ENCODE measurements at regions not wholly inside any gene's neighbourhood (a gene's known extent, or its start where the extent isn't known, plus 50 kb on each side); places are given as distances from the start of the nearest gene placed in this dataset.

DNA sequence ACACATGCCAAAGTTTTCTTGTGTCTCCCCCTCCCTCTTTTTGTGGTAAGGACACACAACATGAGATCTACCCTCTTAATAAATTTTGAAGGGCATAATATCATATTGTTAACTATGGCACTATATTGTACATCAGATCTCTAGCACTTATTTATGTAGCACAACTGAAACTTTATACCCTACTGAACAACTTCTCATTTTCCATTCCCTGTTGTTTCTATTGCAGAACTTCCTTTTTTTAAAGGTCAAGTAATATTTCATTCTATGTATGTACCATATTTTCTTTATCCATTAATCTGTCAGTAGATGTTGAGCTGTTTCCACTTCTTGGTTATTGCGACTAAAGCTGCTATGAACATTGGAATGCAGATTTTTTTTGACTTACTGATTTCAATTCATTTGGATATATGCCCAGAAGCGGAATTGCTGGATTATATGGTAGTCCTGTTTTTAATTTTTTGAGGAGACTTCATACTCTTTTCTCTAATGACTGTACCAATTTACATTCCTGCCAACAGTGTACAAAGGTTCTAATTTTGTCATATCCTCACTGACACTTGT is 305.3 kb downstream of the PRR16 start:
- in situ Hi-C loops (cut with MboI) = no loop called here
- ATAC-seq = no peak
- H3K9me1 ChIP-seq (ENCODE audit: control insufficient read depth, insufficient read depth, low read length) = no peaks in the 10 kb centered on the region
- H3K9me3 ChIP-seq (replicated peaks; ENCODE audit: control insufficient read depth, insufficient read depth, low read depth, low read length) = no peaks in the 10 kb centered on the region; the same call in 1 of the 2 replicates
- H3K4me3 ChIP-seq = no peak overlapping the region
- WGBS (ENCODE audit: insufficient coverage, low coverage, missing lambda C conversion rate) = 8% methylated on average over 2 of the region's 2 CpGs
- H3K27ac ChIP-seq (ENCODE audit: extremely low read depth, low read depth, low read length) = no peak overlapping the region
- H2AFZ ChIP-seq (ENCODE audit: low read depth, low read length) = no peak overlapping the region
- intact Hi-C loops (cut with micrococcal nuclease) = no loop called here
- TF ChIP-seq SMARCA5 (IDR thresholded peaks at IDR 0.05) = no peak
- TF ChIP-seq BRD9 (IDR thresholded peaks at IDR 0.05; ENCODE audit: low read depth, partially characterized antibody) = no peak
- no peak for TF ChIP-seq ZNF583 (CRISPR knock-in tag; IDR thresholded peaks at IDR 0.05)
- TF ChIP-seq RNF2 (IDR thresholded peaks at IDR 0.05) = no peak
- no peak for TF ChIP-seq OTX1 (CRISPR knock-in tag; IDR thresholded peaks at IDR 0.05)
- H4K20me1 ChIP-seq (replicated peaks; ENCODE audit: control insufficient read depth, insufficient read depth, low read length) = no peaks in the 10 kb centered on the region
- POLR2A ChIA-PET = no interaction called here
- no TSS peak for BruUV-seq (replicated peaks)
- H3K4me1 ChIP-seq (replicated peaks in 1 of 2; ENCODE audit: control insufficient read depth in 2 of 2, insufficient read depth in 2 of 2, low read length in 2 of 2) = no peaks in the 10 kb centered on the region
- H3K4me2 ChIP-seq (ENCODE audit: insufficient read depth, low read length) = no peak overlapping the region
- H3K27me3 ChIP-seq (ENCODE audit: control insufficient read depth in 2 of 2, insufficient read depth in 2 of 2, low read length in 2 of 2) = no peaks in the 10 kb centered on the region
- DNase-seq (ENCODE audit: extremely low read depth in 1 of 4, low spot score in 3 of 4) = no peak
- H3K9ac ChIP-seq (ENCODE audit: insufficient read depth in 1 of 2, low read depth in 2 of 2, low read length in 2 of 2) = no peak overlapping the region
- no peak for FAIRE-seq
- CTCF ChIA-PET (ENCODE audit: low intra/inter-chr PET ratio) = no interaction called here
- H3K36me3 ChIP-seq (ENCODE audit: control insufficient read depth, insufficient read depth, low read length) = no peaks in the 10 kb centered on the region
- H3K79me2 ChIP-seq (ENCODE audit: control insufficient read depth, insufficient read depth, low read length) = no peaks in the 10 kb centered on the region

DNA sequence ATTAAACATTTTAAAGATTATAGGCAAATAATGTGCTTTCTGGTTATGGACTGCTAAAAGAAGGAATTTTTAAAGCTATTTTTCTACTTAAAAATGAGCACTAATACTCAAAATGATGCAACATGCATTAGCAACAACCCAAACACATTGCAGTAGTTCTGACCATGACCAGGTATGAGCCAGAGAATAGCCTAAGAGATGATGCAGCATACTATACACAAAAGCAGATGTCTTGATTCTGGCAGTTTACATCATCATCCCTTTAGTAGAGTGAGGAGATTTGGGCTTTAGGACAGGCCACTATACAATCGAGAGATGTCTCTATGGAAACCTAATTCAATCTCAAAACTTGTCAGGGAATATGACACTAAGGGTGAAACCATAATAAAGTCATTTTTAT is 307.1 kb downstream of the PRR16 start:
- ATAC-seq = no peak
- in situ Hi-C loops (cut with MboI) = no loop called here
- no peaks in the 10 kb centered on the region for H3K36me3 ChIP-seq (ENCODE audit: control insufficient read depth, insufficient read depth, low read length)

More for the DNA sequence above, 307.1 kb downstream of the PRR16 start:
- POLR2A ChIA-PET = no interaction called here
- Histone ChIP-seq H3K27ac (ENCODE audit: extremely low read depth, low read depth, low read length) (no peak overlapping the region), H2AFZ (ENCODE audit: low read depth, low read length) (no peak overlapping the region), H3K9me3 (replicated peaks; ENCODE audit: control insufficient read depth, insufficient read depth, low read depth, low read length) (no peaks in the 10 kb centered on the region), H3K4me1 (replicated peaks in 1 of 2; ENCODE audit: control insufficient read depth in 2 of 2, insufficient read depth in 2 of 2, low read length in 2 of 2) (no peaks in the 10 kb centered on the region), H4K20me1 (replicated peaks; ENCODE audit: control insufficient read depth, insufficient read depth, low read length) (no peaks in the 10 kb centered on the region), H3K9ac (ENCODE audit: insufficient read depth in 1 of 2, low read depth in 2 of 2, low read length in 2 of 2) (no peak overlapping the region), H3K4me2 (ENCODE audit: insufficient read depth, low read length) (no peak overlapping the region), H3K79me2 (ENCODE audit: control insufficient read depth, insufficient read depth, low read length) (no peaks in the 10 kb centered on the region), H3K27me3 (ENCODE audit: control insufficient read depth in 2 of 2, insufficient read depth in 2 of 2, low read length in 2 of 2) (no peaks in the 10 kb centered on the region), H3K4me3 (no peak overlapping the region), H3K9me1 (ENCODE audit: control insufficient read depth, insufficient read depth, low read length) (no peaks in the 10 kb centered on the region)
- FAIRE-seq (no peak), DNase-seq (ENCODE audit: extremely low read depth in 1 of 4, low spot score in 3 of 4) (no peak)
- intact Hi-C loops (cut with micrococcal nuclease) = no loop called here
- whole genome bisulfite sequencing (ENCODE audit: insufficient coverage, low coverage, missing lambda C conversion rate) = 0% methylated on average over 1 of the region's 1 CpG
- no TSS peak for BruUV-seq (replicated peaks)
- TF ChIP-seq DNMT1 (IDR thresholded peaks at IDR 0.05) (no peak), SMAD3 (CRISPR knock-in tag; conservative IDR thresholded peaks at IDR 0.05) (no peak), BRCA1 (IDR thresholded peaks at IDR 0.05) (no peak), BRCA1 (CRISPR knock-in tag; IDR thresholded peaks at IDR 0.05) (no peak), RBM25 (IDR thresholded peaks at IDR 0.05; ENCODE audit: low read depth, low read length, severe bottlenecking) (no peak)
- TF ChIP-seq, protein P1, sequence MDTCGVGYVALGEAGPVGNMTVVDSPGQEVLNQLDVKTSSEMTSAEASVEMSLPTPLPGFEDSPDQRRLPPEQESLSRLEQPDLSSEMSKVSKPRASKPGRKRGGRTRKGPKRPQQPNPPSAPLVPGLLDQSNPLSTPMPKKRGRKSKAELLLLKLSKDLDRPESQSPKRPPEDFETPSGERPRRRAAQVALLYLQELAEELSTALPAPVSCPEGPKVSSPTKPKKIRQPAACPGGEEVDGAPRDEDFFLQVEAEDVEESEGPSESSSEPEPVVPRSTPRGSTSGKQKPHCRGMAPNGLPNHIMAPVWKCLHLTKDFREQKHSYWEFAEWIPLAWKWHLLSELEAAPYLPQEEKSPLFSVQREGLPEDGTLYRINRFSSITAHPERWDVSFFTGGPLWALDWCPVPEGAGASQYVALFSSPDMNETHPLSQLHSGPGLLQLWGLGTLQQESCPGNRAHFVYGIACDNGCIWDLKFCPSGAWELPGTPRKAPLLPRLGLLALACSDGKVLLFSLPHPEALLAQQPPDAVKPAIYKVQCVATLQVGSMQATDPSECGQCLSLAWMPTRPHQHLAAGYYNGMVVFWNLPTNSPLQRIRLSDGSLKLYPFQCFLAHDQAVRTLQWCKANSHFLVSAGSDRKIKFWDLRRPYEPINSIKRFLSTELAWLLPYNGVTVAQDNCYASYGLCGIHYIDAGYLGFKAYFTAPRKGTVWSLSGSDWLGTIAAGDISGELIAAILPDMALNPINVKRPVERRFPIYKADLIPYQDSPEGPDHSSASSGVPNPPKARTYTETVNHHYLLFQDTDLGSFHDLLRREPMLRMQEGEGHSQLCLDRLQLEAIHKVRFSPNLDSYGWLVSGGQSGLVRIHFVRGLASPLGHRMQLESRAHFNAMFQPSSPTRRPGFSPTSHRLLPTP (IDR thresholded peaks at IDR 0.05; ENCODE audit: borderline replicate concordance, extremely low read depth, insufficient read length) = no peak
- CTCF ChIA-PET (ENCODE audit: low intra/inter-chr PET ratio) = no interaction called here

Measured in K562 (cell line).